ENCODE measurements at regions not wholly inside any gene's neighbourhood (a gene's known extent, or its start where the extent isn't known, plus 50 kb on each side); places are given as distances from the start of the nearest gene placed in this dataset.
"Not testable (repeated sequence)": the region's sequence is repeated elsewhere in the genome, so short reads cannot be mapped to it uniquely, and the experiment has no call there.

DNA sequence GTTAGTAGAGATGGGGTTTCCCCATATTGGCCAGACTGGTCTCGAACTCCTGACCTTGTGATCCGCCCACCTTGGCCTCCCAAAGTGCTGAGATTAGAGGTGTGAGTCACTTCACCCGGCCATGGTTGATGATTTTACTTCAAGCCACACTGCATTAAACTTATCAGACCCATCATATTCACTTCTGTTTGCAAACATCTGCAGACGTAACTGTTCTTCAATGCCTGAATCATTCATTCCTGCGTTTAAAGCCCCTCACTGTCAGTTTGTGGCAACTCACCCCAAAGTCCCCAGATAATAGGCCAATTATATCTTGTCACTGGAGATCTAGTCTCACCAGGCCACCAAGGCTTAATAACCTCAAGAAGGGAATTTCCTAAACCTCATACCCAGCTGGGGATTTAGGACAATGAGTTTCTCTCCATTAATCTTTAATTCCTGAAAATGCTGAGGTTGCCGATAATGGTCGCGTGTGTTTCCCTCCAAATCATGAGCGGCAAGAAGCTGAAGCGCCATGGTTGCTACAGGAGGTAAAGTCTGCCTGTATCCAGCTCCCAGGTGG is 229.6 kb downstream of the LY86 start:
- DNase-seq = no peak

- no peak for DNase-seq
Measured at GRCh38 chr6:6820641-6821238, 232.2 kb downstream of the LY86 start.

DNA sequence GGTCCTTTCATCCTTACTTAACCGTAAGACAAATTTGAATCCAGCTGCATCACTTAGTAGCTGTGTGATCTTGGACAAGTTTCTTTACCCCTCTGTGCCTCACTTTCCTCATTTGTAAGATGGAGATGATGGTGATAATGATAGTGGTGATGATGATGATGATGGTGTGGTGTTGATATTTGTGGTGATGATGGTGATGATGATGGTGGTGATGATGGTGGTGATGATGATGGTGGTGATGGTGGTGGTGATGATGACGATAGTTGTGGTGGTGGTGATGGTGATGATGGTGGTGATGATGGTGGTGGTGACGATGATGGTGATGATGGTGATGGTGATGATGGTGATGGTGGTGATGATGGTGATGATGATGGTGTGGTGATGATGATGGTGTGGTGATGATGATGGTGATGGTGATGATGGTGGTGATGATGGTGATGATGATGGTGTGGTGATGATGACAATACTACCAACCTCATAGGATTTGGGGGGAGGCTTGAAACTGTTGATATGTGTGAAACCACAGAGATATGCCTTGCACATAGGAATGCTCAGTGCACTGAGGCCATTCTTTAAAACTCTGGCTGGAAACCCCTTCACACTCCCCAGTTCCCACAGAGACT is 233.2 kb downstream of the LY86 start:
- no peak for DNase-seq

GRCh38 chr6:6823030-6823429 is 234.5 kb downstream of the LY86 start:
- DNase-seq = no peak

DNA sequence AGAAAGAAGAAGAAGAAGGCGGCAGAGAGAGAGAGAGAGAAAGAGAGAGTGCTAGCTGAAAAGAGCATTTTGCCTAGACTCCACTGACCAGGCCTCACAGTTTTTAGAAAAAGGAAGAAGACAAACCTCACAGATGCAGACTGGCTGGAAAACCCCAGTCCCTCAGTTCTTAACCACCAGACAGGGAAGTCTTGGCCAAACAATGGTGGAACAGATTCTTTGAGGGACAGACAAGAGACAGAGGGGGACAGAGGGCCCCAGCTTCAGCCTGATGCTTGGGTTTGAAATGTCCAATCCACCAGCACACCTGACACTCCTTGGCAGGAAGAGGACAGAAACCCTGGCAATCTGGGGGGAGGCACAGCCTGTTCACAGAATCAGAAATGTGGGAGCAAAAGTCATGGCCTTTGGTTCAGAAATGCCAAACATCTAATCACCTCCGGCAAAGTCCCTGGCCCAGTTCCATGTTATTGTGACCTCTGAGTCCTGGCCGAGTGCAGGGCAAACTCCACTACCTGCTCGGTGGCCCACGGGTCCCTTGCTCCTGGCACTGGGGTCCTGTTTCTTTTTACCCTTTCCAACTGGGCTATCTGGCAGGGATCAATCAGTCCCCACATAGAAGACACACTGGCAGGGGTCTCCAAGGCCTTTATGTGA is 235.2 kb downstream of the LY86 start:
- no peak for DNase-seq

- no peak for DNase-seq
Measured at GRCh38 chr6:6824381-6824780, 235.9 kb downstream of the LY86 start.

- no peak for DNase-seq
Measured at GRCh38 chr6:6825193-6825784, 236.8 kb downstream of the LY86 start.

DNA sequence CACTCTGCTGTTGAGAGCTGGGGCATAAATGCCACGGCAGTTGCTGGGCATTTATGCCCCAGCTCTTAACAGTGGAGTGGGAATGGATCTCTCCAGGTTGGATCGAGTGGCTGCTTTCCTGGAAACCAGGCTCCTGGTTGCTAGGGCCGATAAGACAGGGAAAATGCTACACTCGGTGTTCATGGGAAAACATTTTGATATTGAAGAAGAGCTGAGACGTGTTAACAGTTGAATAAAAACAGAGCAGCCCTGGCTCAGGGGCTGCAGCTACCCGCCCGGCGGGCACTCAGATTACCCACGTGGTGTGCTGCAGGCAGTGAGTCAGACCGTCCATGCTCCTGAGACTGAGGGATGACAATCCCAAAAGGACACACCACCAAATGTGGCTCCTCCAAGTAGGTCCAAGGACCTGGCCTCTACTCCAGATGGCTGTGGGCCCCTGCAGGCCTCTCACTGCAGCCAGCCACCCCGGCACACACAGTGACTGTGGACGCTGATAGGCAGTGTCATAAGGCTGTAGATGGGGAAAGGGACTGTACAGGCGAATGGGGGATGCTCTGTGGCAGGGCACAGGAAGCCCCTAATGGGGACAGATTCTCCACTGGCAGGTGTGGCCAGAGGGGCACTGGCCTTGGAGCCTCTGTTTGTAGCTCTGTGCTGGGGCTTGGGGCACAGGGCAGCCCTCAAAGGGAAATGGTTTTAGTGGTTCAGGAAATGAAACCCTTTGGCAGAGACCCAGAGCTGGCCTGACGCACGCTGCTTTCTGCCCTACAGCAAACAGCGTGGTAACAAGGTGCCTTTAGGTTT is 237.8 kb downstream of the LY86 start:
- DNase-seq = peak; percentile 33

- DNase-seq = no peak
Measured at GRCh38 chr6:6826961-6827360, 238.4 kb downstream of the LY86 start.

DNA sequence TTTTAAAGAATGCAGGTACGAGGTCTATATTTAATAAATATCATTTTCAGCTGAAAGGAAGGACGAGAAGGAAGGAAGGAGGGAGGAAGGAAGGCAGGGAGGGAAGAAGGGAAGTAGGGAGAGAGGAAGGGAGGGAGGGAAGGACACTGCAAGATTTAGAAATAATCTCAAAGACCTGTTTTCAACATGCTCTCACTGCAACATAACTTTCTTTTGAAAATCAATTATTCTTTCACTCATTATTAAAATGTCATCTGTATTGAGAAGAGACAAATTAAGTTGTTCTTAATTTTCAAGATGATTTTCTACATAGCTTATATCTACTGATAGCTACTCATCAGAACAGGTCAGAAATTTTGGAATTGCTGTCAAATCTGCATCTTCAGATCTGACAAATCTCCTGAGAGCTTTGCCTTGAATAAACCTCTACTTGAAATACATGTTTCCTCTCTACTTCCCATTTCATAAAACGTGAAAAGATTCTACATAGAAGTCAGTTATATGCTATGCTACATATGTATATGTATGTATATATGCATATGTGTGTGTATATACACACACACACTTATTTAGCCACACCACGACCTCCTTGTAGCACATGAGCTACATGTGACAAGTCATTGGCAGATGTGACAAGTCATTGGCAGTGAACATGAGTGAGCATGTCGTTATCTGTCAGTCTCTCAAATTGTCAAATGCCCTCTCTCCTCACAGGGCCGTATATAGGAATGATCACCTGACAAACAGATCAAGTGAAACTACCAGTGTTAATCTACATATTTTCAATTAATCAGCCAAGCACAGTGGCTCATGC is 241.6 kb downstream of the LY86 start:
- no peak for DNase-seq

DNA sequence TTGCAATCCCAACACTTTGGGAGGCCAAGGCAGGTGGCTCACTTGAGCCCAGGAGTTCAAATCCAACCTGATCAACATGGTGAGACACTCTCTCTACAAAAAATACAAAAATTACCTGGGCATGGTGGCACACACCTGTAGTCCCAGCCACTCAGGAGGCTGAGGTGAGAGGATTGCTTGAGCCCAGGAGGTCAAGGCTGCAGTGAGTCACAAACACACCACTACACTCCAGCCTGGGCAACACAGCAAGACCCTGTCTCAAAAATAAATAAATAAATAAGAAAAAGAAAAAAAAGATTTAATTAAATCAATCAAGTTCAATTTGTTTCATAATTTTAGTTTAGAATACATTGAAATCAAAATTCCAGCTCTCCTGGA is 242.2 kb downstream of the LY86 start:
- not testable (repeated sequence) for DNase-seq

- no peak for DNase-seq
Measured at GRCh38 chr6:6832439-6832838, 243.9 kb downstream of the LY86 start.

- DNase-seq = no peak
Measured at GRCh38 chr6:6834356-6835222, 246.1 kb downstream of the LY86 start.

DNA sequence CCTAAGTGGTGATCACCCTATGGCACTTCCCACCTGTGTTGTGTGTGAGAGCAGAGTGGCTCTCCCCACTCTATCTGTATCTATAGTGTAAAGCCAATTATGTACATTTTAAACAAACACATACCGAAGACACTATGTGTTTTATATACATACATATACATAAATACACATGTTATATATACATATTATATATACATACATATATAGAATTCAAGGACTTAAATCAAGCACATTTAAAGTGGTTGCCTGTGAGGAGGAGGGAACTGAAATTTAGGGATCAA is 246.6 kb downstream of the LY86 start:
- DNase-seq = no peak

- no peak for DNase-seq
Measured at GRCh38 chr6:6836609-6837406, 248.3 kb downstream of the LY86 start.

DNA sequence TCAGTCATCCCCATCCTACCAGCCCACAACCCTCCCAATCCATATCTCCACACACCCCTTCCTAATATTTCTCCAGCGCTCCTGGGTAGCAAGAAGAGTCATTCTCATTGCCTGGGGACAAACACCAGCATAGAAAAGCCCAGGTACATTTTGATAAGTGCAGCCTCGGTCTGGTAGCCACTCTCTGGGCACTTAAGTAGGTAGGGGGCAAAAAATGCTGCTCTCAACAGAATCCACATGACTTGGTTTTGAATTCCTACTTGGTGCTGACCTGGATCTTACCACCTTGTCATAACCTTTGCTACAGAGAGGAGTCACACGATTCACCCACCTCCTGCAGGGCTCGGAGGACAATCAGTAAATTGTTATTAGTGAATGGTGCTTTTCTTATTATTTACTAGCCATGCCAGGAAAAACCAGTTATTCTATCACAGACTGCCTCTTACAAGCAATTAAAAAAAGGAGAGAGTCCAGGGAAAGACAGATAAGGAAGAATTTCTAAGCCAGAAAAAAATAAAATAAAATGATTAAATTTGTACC is 249.1 kb downstream of the LY86 start:
- no peak for DNase-seq

DNA sequence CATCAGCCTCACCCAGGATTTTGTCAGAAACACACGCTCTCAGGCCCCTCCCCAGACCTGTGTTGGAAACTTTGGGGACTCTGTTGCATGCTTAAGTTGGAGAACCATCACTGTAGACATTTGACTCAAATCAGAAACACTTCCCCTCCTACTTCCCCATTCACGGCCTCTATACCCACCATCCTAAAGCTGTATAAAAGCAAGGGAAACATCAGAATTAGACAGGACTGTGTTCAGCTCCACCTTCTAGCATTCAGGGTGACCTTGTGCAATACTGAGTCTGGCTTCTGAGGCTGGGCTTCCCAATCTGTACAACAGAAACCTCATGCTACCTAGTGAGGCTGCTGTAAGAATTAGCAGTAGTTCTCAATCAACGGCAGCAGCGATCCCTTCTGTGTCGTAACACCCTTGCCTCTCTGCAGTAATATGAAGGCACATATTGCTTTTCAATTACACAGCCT is 252.3 kb downstream of the LY86 start:
- no peak for DNase-seq

- DNase-seq = no peak
Measured at GRCh38 chr6:6841571-6841970, 253.1 kb downstream of the LY86 start.

DNA sequence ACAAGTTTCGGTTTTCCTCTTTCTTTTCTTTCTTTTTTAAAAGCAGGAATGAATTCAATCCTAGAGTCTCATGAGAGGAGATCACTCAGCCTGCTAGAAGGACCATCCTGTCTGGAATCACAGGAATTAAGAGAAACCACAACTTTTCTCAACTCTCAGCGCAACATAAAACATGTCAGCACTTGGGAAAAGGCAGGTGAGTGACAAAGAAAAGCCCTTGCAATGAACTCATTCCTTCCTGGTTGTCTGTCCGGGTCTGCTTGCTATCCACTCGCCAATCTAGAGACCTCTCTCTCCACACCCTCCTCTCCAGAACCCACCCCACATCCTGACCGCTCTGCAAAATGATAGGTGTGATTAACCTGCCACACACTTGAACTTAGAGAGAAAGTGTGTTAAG is 253.8 kb downstream of the LY86 start:
- no peak for DNase-seq

- DNase-seq = no peak
Measured at GRCh38 chr6:6843057-6843627, 254.6 kb downstream of the LY86 start.

All from activated CD4-positive, CD25-positive, alpha-beta regulatory T cell treated with anti-CD3 and anti-CD28 coated beads, Interleukin-2, amount 50 U/mL, for 72 hours (primary cell).